Dendritic cell treated with granulocyte-macrophage colony-stimulating factor and Interleukin-4, amounts not matched to agents 40 ng/mL and 50 ng/mL, for 4 days (primary cell): ENCODE measurements at regions not wholly inside any gene's neighbourhood (a gene's known extent, or its start where the extent isn't known, plus 50 kb on each side); places are given as distances from the start of the nearest gene placed in this dataset.

ENCODE experiments used
- H3K27ac Mint-ChIP-seq: one replicate; pipeline ENCODE4 v1.8.0; 2022; ENCODE audit warnings: mild to moderate bottlenecking, mixed read lengths
- H3K27me3 Mint-ChIP-seq: one replicate; pipeline ENCODE4 v1.8.0; 2022; ENCODE audit warnings: mild to moderate bottlenecking, mixed read lengths
- H3K36me3 Mint-ChIP-seq: one replicate; pipeline ENCODE4 v1.8.0; 2022; ENCODE audit warnings: low read depth, mixed read lengths
- H3K4me1 Mint-ChIP-seq: one replicate; pipeline ENCODE4 v1.8.0; 2022; ENCODE audit warnings: low read depth, mixed read lengths
- H3K4me3 Mint-ChIP-seq: one replicate; pipeline ENCODE4 v1.8.0; 2022; ENCODE audit warnings: mild to moderate bottlenecking, moderate library complexity, mixed read lengths
- H3K9me3 Mint-ChIP-seq: one replicate; pipeline ENCODE4 v1.8.0; 2022; ENCODE audit warnings: mixed read lengths
- intact Hi-C: fragments of 100-400 bp; cut with micrococcal nuclease; formaldehyde crosslinking; loops from one replicate; pipeline ENCODE4 v1.15.0; 2022

DNA sequence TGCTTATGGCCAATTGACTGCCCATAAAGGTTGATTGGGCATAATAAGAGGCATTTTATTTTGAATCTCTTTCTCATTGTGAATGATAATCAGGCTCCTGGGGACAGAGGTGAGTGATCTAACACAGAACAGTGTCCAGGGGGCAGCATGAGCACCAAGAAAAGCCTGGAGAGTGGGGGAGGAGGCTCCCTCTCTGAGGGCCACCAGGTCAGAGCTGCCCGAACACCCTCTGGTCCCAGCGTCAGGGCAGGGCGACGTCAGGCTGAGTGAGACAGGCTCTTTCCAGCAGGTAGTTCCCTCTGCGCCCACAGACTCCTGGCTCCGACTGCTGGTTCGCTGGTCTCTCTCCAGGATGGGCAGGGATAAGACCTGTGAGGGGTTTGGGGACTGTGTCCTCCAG lies 250.2 kb upstream of the C1orf174 start:
- intact Hi-C loops: no loop called here
- H3K27me3 Mint-ChIP-seq: no peaks in the 10 kb centered on the region
- H3K4me3 Mint-ChIP-seq: no peak overlapping the region

DNA sequence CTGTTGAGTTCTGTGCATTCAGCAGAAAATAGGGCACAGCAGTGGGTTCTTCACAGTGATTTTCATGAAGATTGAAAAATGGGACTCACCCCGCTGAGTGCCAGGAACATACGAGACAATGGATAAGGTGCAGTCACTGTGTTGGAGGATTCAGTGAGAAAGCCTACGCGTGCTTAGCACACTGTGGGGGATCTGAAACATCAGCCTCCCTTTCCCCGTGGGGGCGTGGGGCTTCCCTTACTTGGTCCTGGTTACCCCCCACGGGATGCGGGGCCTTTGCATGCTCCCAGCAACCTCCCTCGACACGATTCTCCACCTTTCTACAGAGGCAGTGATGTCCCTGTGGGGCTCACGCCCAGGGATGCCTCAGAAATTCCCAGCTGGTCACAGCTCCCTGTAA lies 252.2 kb upstream of the C1orf174 start:
- no peak overlapping the region for H3K4me3 Mint-ChIP-seq
- intact Hi-C loops: no loop called here
- no peaks in the 10 kb centered on the region for H3K27me3 Mint-ChIP-seq
- no peaks in the 10 kb centered on the region for H3K4me1 Mint-ChIP-seq
- H3K27ac Mint-ChIP-seq: no peak overlapping the region
- H3K9me3 Mint-ChIP-seq: no peaks in the 10 kb centered on the region
- no peaks in the 10 kb centered on the region for H3K36me3 Mint-ChIP-seq

More for the DNA sequence above, 250.2 kb upstream of the C1orf174 start:
- no peaks in the 10 kb centered on the region for H3K4me1 Mint-ChIP-seq
- H3K9me3 Mint-ChIP-seq: no peaks in the 10 kb centered on the region
- H3K27ac Mint-ChIP-seq: no peak overlapping the region
- no peaks in the 10 kb centered on the region for H3K36me3 Mint-ChIP-seq

DNA sequence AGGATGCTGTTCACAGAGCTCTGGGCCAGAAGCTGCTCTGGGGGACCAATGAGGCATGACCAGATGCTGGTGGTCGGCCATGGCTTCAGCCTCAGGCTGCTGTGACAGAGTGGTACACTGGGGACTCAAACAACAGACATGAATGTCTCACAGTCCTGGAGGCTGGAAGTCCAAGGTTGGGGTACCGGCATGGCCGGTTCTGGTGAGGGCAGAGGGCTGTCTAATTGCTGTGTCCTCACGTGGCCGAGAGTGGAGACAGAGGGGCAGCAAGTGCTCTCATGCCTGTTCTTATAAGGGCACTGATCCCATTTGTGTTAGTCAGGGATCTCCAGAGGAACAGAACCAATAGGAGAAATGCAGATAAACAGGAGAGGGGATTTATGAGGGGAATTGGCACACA lies 253.5 kb upstream of the C1orf174 start:
- no peaks in the 10 kb centered on the region for H3K36me3 Mint-ChIP-seq
- H3K9me3 Mint-ChIP-seq: no peaks in the 10 kb centered on the region
- H3K4me3 Mint-ChIP-seq: no peak overlapping the region
- H3K4me1 Mint-ChIP-seq: no peaks in the 10 kb centered on the region
- intact Hi-C loops: no loop called here
- H3K27me3 Mint-ChIP-seq: no peaks in the 10 kb centered on the region
- no peak overlapping the region for H3K27ac Mint-ChIP-seq

DNA sequence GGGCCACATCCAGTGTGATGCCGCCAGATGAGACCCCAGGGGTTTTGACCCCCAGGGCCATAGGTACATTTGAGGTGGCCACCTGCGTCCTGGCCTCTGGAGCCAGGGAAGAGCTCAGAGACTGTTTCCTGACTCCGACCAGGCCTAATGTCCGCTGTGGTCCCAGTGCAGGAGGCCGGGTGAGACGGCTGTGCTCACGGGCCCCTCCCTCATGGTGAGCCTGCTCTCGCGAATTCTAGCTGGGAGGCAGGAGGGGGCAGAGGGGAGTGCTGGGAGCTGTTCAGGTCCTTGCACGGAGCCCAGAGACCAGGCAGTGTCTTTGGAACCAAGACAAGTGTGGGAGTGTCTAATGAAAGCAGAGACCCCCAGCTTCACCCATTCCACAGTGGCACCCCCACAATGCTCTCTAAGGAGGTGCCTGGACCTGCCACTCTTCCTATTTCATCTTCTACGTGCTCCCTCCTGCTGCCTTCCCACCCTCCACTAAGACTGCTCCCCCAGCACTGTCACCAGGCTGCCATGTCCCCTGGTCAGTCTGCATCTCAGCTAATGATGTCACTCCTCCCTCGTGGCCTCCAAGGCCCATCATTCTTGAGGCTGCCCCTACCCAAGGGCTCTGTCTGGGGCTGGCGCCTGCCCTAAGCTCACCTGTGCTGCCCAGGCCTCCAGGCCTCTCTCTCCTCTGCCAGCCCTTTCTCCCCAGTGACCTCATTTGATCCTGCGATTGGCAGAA lies 256.3 kb upstream of the C1orf174 start:
- Mint-ChIP-seq H3K9me3 (no peaks in the 10 kb centered on the region), H3K4me1 (no peaks in the 10 kb centered on the region), H3K27me3 (no peaks in the 10 kb centered on the region), H3K36me3 (no peaks in the 10 kb centered on the region), H3K27ac (no peak overlapping the region), H3K4me3 (no peak overlapping the region)
- intact Hi-C loops: no loop called here

DNA sequence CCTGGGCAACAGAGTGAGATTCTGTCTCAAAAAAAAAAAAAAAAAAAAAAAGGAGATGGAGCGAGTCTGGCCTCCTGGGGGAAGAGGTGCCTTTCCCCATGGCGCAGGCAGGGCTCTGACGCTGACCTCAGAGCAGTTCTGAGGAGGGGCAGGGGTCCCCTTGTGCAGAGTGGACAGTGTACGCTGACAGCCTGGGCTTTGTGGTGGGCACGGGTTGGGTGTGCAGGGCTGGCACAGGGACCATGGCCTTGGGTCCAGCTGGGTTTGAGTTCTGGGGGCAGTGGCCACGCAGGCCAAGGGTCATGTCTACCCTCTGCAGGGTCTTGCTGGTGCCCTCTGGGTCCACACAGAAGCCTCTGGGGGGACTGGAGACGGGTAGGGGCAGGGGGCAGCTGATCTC lies 260.1 kb upstream of the C1orf174 start:
- Mint-ChIP-seq H3K9me3 (no peaks in the 10 kb centered on the region), H3K4me1 (no peaks in the 10 kb centered on the region), H3K27ac (no peak overlapping the region), H3K27me3 (no peaks in the 10 kb centered on the region), H3K4me3 (no peak overlapping the region), H3K36me3 (no peaks in the 10 kb centered on the region)
- intact Hi-C loops: no loop called here

DNA sequence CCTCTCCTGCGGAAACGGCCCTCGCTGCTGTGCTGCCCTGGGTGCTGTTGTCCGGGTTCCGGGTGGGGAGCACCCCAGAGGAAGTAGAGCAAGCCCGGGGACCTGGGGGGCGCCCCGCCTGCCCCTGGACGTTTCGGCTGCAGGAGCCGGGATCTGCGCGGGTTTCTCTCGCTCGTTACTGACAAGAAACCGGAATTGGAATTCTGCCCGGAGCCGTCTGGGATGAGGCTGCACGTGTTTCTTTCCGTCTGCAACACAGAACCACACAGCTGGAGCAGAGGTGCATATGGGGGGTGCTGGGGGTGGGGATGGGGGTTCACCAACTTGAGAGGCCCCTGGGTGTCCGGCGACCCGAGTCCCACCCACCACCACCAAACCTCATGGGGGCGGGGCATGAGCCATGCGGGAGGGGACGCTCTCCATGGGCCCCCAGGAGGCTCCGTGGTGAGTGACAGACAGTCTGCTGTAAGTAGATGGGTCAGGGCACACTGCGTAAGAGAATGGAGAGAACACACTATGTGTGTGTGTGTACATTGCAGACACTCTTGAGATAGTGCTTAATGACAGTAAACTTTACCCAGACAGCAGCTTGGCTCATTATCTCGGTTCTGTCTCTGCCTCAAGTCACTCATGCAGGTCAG lies 261.4 kb upstream of the C1orf174 start:
- Mint-ChIP-seq H3K27me3 (no peaks in the 10 kb centered on the region), H3K27ac (no peak overlapping the region), H3K4me3 (no peak overlapping the region), H3K36me3 (no peaks in the 10 kb centered on the region), H3K9me3 (no peaks in the 10 kb centered on the region), H3K4me1 (no peaks in the 10 kb centered on the region)
- intact Hi-C loops: no loop called here

DNA sequence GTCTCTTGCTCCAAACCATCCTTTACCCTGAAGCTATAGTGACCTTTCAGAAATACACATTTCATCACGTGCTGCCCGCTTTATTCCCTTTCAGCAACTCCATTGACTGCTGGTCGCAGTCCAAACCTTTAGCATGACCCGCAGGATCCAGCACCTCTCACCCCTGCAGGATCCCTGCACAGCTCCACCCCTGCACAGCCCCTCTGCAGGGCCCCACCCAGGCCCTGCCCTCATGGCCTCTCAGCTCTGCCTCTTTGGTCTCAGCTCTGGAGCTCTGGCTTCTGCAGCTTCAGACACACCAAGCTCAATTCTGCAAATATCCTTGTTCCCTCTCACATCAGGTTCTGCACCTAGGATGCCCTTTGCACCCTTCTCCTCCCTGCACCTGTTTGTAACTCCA lies 264.9 kb upstream of the C1orf174 start:
- H3K4me3 Mint-ChIP-seq: no peak overlapping the region
- no peaks in the 10 kb centered on the region for H3K9me3 Mint-ChIP-seq
- H3K27me3 Mint-ChIP-seq: no peaks in the 10 kb centered on the region
- no peaks in the 10 kb centered on the region for H3K4me1 Mint-ChIP-seq
- no peak overlapping the region for H3K27ac Mint-ChIP-seq
- H3K36me3 Mint-ChIP-seq: no peaks in the 10 kb centered on the region
- intact Hi-C loops: no loop called here

DNA sequence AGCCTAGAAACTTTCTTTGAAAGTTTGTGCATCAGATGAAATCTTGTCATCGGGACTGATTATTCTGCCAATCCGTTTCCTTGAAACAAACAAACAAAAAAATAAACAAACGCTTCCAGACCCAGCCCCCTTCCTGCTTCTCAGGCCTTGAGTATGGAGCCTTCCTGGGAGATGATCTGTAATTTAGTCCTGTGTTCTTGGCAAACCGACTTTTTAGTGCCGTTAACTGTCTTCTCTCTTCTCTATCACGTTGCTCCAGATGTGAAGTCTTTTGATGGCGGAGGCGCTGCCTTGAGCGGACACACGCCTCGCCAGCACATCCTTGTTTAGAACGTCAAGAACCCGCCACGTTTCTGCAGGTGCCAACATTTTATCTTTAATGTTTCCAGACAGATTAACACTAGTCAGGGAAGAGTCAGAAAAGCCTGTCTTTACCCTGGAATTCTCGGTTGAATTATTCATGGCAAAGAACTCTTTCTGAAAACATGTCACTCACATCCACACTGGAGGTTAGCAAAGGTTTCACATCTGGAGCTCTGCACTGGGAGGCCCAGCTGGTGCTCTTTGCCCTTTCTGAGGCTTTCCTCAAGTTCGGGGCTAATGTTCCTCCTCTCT lies 265.7 kb upstream of the C1orf174 start:
- Mint-ChIP-seq H3K27me3 (no peaks in the 10 kb centered on the region), H3K4me3 (no peak overlapping the region), H3K4me1 (no peaks in the 10 kb centered on the region), H3K36me3 (no peaks in the 10 kb centered on the region), H3K9me3 (no peaks in the 10 kb centered on the region), H3K27ac (no peak overlapping the region)
- intact Hi-C loops: no loop called here

DNA sequence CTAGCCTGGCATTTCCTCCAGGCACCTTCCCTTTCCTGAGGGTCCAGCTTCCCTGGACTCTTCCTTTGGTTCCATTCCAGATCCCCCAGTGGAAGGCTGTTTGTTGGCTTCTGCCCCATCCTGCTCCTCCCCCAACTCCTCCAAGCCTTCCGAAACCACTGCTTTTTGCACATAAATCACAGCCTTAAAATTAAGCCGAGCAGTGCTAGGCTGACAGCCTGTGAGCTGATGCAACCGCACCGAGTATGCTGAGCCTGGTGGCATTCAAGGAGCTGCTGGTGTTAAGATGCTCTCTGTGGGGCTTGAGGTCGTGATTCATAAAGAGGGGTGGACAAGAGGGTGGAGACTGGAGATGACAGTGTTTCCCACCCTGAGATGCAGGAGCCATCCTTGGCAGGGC lies 266.6 kb upstream of the C1orf174 start:
- Mint-ChIP-seq H3K27ac (no peak overlapping the region), H3K27me3 (no peaks in the 10 kb centered on the region), H3K4me1 (no peaks in the 10 kb centered on the region), H3K4me3 (no peak overlapping the region), H3K9me3 (no peaks in the 10 kb centered on the region), H3K36me3 (no peaks in the 10 kb centered on the region)
- intact Hi-C loops: no loop called here

DNA sequence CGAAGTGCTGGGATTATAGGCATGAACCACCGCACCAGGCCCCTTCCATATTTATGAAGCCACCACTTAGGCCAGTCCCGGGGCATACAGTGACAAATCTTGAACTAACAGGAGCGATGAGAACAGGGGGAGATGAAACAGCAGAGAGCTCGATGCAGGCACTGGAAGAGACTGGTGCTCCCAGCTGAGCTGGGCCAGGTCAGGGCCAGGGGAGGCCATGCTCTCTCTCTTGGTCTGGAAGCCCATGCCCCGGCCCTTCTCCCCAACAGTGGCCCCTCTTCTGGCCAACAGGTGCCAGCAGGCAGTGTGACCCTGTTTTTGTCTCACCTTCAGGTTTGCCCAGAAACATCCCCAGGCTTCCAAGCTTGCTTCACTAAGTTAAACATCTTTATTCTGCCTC lies 269.9 kb upstream of the C1orf174 start:
- H3K27ac Mint-ChIP-seq: no peak overlapping the region
- H3K27me3 Mint-ChIP-seq: peaks cover 2% of the 10 kb centered on the region
- no peaks in the 10 kb centered on the region for H3K4me1 Mint-ChIP-seq
- no peaks in the 10 kb centered on the region for H3K9me3 Mint-ChIP-seq
- intact Hi-C loops: no loop called here
- no peaks in the 10 kb centered on the region for H3K36me3 Mint-ChIP-seq
- no peak overlapping the region for H3K4me3 Mint-ChIP-seq

DNA sequence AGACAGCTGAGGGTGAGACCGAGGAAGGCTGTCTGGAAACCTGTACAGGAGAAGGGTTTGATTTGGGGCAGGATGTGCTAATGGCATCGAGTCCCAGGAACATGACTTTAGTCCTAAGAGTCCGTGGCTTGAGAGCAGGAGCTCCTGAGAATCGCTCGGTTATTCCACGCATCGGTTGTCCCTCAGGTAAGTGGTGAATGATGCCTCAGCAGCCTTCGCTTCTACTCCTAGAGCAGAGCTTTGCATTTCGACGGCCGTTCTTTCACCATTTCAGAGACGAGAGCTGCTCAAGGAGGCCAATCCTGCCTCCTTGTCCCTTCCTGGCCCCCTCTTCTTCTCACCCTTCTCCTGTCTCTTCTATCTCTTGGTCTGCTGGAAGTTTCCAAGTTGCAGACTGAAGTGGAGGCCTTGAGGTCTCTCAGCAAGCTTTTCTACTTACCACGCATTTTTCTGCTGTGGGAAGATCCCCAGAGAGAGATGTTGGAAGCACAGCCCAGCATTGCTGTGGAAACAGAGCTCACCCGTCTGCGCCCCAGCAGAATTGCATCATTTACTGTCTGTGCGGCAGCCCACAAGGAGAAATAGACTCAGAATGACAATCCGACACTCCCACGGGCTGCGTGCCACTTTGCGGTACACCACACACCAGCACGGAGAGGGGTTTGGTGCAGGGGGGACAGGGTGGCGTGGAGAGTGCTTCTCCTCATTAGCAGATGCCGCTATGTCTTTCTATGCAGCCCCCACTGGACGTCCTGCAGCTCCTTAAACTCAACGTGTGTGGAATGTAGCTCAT lies 270.7 kb upstream of the C1orf174 start:
- Mint-ChIP-seq H3K36me3 (no peaks in the 10 kb centered on the region), H3K9me3 (no peaks in the 10 kb centered on the region), H3K27ac (no peak overlapping the region), H3K4me1 (no peaks in the 10 kb centered on the region), H3K27me3 (peaks cover 2% of the 10 kb centered on the region), H3K4me3 (no peak overlapping the region)
- intact Hi-C loops: no loop called here

DNA sequence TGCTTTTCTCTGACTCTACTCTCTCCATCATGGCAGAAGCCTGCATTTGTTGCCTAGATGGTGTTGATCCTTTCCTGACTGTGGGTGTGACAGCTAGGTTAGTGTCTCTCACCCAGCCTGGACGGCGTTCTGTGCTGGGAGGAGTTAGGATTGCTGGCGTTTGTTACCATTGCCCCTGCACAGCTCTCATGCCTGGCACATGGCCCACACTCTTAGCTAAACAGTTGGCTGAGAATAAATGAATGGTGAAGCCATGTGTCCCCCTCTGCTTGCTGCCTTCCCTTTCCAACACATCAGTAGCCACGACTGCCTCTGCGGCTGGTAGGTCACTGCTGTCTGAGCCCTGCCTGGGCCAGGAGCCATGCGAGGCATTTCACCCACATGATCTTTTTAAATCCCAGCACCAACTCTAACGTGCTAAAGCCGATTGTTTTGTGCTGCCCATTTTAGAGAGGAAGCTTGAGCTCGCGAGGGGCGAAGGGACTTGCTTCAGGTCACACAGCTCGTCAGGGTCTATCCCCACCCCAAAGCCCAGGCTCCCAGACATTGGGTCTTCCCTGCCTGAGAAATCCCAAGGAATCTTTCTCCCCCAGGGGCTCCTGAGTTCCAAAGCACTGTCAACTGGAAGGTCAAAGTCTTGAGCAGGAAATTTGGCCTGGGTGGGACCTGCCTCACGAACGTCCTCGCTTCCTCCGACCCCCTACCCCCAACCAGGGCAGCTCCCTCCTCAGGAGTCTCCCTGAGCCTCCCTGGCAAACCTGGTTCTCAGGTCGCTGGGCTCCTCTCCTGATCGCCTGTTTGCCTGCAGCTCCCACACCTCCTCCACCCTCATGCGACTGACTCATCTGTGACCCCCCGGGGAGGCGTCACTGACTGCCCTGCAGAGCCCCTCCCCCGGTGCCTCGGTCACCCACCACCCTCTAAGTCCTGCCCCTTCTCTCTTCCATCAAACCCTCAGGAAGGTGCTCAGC lies 271.7 kb upstream of the C1orf174 start:
- no peak overlapping the region for H3K27ac Mint-ChIP-seq
- no peaks in the 10 kb centered on the region for H3K36me3 Mint-ChIP-seq
- intact Hi-C loops: no loop called here
- H3K4me1 Mint-ChIP-seq: no peaks in the 10 kb centered on the region
- H3K27me3 Mint-ChIP-seq: peaks cover 2% of the 10 kb centered on the region
- no peaks in the 10 kb centered on the region for H3K9me3 Mint-ChIP-seq
- no peak overlapping the region for H3K4me3 Mint-ChIP-seq
